HG03139 (cell line): ENCODE measurements at regions not wholly inside any gene's neighbourhood (a gene's known extent, or its start where the extent isn't known, plus 50 kb on each side); places are given as distances from the start of the nearest gene placed in this dataset.

Source experiments
- ATAC-seq: cut with Tn5 transposase; IDR thresholded peaks from one replicate; pipeline ENCODE4 v1.9.1; 2021; ENCODE audit not compliant: unreplicated experiment

GRCh38 chr4:184879271-184879670 is 53.5 kb upstream of the ACSL1 start:
- no peak for ATAC-seq

GRCh38 chr4:184882276-184882675 is 56.5 kb upstream of the ACSL1 start:
- ATAC-seq, result no peak

- no peak for ATAC-seq
These were observed 57.3 kb upstream of the ACSL1 start for GRCh38 chr4:184883024-184883423.

- ATAC-seq, result no peak
These were observed 59.1 kb upstream of the ACSL1 start for GRCh38 chr4:184884883-184885282.

GRCh38 chr4:184885602-184886001 is 59.8 kb upstream of the ACSL1 start:
- no peak for ATAC-seq

- ATAC-seq, result no peak
These were observed 61.6 kb upstream of the ACSL1 start for GRCh38 chr4:184887333-184887732.

- ATAC-seq, result no peak
These were observed 62.2 kb upstream of the ACSL1 start for GRCh38 chr4:184887947-184888346.

GRCh38 chr4:184889666-184890335 is 64.0 kb upstream of the ACSL1 start:
- ATAC-seq, result no peak

GRCh38 chr4:184890499-184890898 is 64.7 kb upstream of the ACSL1 start:
- ATAC-seq, result no peak

GRCh38 chr4:184891816-184892397 is 66.1 kb upstream of the ACSL1 start:
- ATAC-seq, result no peak

GRCh38 chr4:184892999-184893398 is 67.2 kb upstream of the ACSL1 start:
- no peak for ATAC-seq

- ATAC-seq, result no peak
These were observed 68.2 kb upstream of the ACSL1 start for GRCh38 chr4:184893801-184894571.

GRCh38 chr4:184895012-184895695 is 69.4 kb upstream of the ACSL1 start:
- ATAC-seq, result no peak

GRCh38 chr4:184896868-184897715 is 71.3 kb upstream of the ACSL1 start:
- peak; percentile 51 for ATAC-seq

- no peak for ATAC-seq
These were observed 72.1 kb upstream of the ACSL1 start for GRCh38 chr4:184897895-184898294.

GRCh38 chr4:184898793-184899192 is 73.0 kb upstream of the ACSL1 start:
- no peak for ATAC-seq

- ATAC-seq, result no peak
These were observed 73.7 kb upstream of the ACSL1 start for GRCh38 chr4:184899261-184900134.

- ATAC-seq, result no peak
These were observed 74.4 kb upstream of the ACSL1 start for GRCh38 chr4:184900184-184900583.

- ATAC-seq, result no peak
These were observed 76.8 kb upstream of the ACSL1 start for GRCh38 chr4:184902550-184902949.
